ENCODE measurements at regions not wholly inside any gene's neighbourhood (a gene's known extent, or its start where the extent isn't known, plus 50 kb on each side); places are given as distances from the start of the nearest gene placed in this dataset.

GRCh38 chr7:10815546-10815945 lies 158.1 kb upstream of the PHF14 start:
- H3K4me3 Mint-ChIP-seq (ENCODE audit: unreplicated experiment) = no peak overlapping the region
- no peak for TF ChIP-seq CTCF (IDR thresholded peaks at IDR 0.05)

GRCh38 chr7:10821156-10821555 lies 152.5 kb upstream of the PHF14 start:
- Mint-ChIP-seq H3K9me3 (ENCODE audit: unreplicated experiment) (no peaks in the 10 kb centered on the region), H3K4me3 (ENCODE audit: unreplicated experiment) (no peak overlapping the region), H3K4me1 (ENCODE audit: unreplicated experiment) (no peaks in the 10 kb centered on the region), H3K36me3 (ENCODE audit: unreplicated experiment) (no peaks in the 10 kb centered on the region), H3K27me3 (ENCODE audit: unreplicated experiment) (peaks cover 2% of the 10 kb centered on the region), H3K27ac (ENCODE audit: unreplicated experiment) (no peak overlapping the region)
- no peak for TF ChIP-seq CTCF (IDR thresholded peaks at IDR 0.05)
- no peak for DNase-seq (ENCODE audit: extremely low spot score, unreplicated experiment)

More at GRCh38 chr7:10815546-10815945, 158.1 kb upstream of the PHF14 start:
- no peak for DNase-seq (ENCODE audit: extremely low spot score, unreplicated experiment)
- no peaks in the 10 kb centered on the region for H3K27me3 Mint-ChIP-seq (ENCODE audit: unreplicated experiment)
- H3K4me1 Mint-ChIP-seq (ENCODE audit: unreplicated experiment) = no peaks in the 10 kb centered on the region
- no peaks in the 10 kb centered on the region for H3K36me3 Mint-ChIP-seq (ENCODE audit: unreplicated experiment)
- H3K9me3 Mint-ChIP-seq (ENCODE audit: unreplicated experiment) = no peaks in the 10 kb centered on the region
- no peak overlapping the region for H3K27ac Mint-ChIP-seq (ENCODE audit: unreplicated experiment)

- Mint-ChIP-seq H3K4me3 (ENCODE audit: unreplicated experiment) (no peak overlapping the region), H3K27ac (ENCODE audit: unreplicated experiment) (no peak overlapping the region), H3K36me3 (ENCODE audit: unreplicated experiment) (no peaks in the 10 kb centered on the region), H3K27me3 (ENCODE audit: unreplicated experiment) (peaks cover 2% of the 10 kb centered on the region), H3K9me3 (ENCODE audit: unreplicated experiment) (no peaks in the 10 kb centered on the region), H3K4me1 (ENCODE audit: unreplicated experiment) (no peaks in the 10 kb centered on the region)
- no peak for TF ChIP-seq CTCF (IDR thresholded peaks at IDR 0.05)
- DNase-seq (ENCODE audit: extremely low spot score, unreplicated experiment) = no peak
Observed at GRCh38 chr7:10824154-10824553, 149.5 kb upstream of the PHF14 start.

GRCh38 chr7:10838228-10838627 lies 135.4 kb upstream of the PHF14 start:
- no peaks in the 10 kb centered on the region for H3K4me1 Mint-ChIP-seq (ENCODE audit: unreplicated experiment)
- H3K27ac Mint-ChIP-seq (ENCODE audit: unreplicated experiment) = no peak overlapping the region
- no peak overlapping the region for H3K4me3 Mint-ChIP-seq (ENCODE audit: unreplicated experiment)
- H3K36me3 Mint-ChIP-seq (ENCODE audit: unreplicated experiment) = no peaks in the 10 kb centered on the region
- H3K9me3 Mint-ChIP-seq (ENCODE audit: unreplicated experiment) = no peaks in the 10 kb centered on the region
- DNase-seq (ENCODE audit: extremely low spot score, unreplicated experiment) = no peak
- H3K27me3 Mint-ChIP-seq (ENCODE audit: unreplicated experiment) = peaks cover 15% of the 10 kb centered on the region
- TF ChIP-seq CTCF (IDR thresholded peaks at IDR 0.05) = no peak

GRCh38 chr7:10845225-10845624 lies 128.4 kb upstream of the PHF14 start:
- Mint-ChIP-seq H3K27ac (ENCODE audit: unreplicated experiment) (no peak overlapping the region), H3K27me3 (ENCODE audit: unreplicated experiment) (no peaks in the 10 kb centered on the region), H3K9me3 (ENCODE audit: unreplicated experiment) (no peaks in the 10 kb centered on the region), H3K4me1 (ENCODE audit: unreplicated experiment) (no peaks in the 10 kb centered on the region), H3K36me3 (ENCODE audit: unreplicated experiment) (no peaks in the 10 kb centered on the region), H3K4me3 (ENCODE audit: unreplicated experiment) (no peak overlapping the region)
- no peak for DNase-seq (ENCODE audit: extremely low spot score, unreplicated experiment)
- no peak for TF ChIP-seq CTCF (IDR thresholded peaks at IDR 0.05)
